ENCODE measurements at regions not wholly inside any gene's neighbourhood (a gene's known extent, or its start where the extent isn't known, plus 50 kb on each side); places are given as distances from the start of the nearest gene placed in this dataset.
A peak's percentile ranks its signal among the peaks of the same experiment; 100 is the strongest.

GRCh38 chr3:99471353-99472323 lies 166.8 kb upstream of the COL8A1 start:
- Histone ChIP-seq H3K27me3 (replicated peaks in 1 of 2; ENCODE audit: control insufficient read depth in 2 of 2, insufficient read depth in 2 of 2, low read length in 1 of 2) (no peaks in the 10 kb centered on the region), H3K36me3 (ENCODE audit: control insufficient read depth in 2 of 2, insufficient read depth in 2 of 2, low read length in 1 of 2) (no peaks in the 10 kb centered on the region), H2AFZ (ENCODE audit: control insufficient read depth, low read depth, low read length) (peak overlapping the region; percentile 21; the same call in 1 of the 2 replicates), H3K4me3 (no peak overlapping the region), H3K27ac (ENCODE audit: control insufficient read depth, insufficient read depth) (no peak overlapping the region), H3K4me2 (ENCODE audit: control insufficient read depth, insufficient read depth) (no peak overlapping the region), H3K79me2 (ENCODE audit: control insufficient read depth, insufficient read depth, low read length) (no peaks in the 10 kb centered on the region), H4K20me1 (ENCODE audit: control insufficient read depth, insufficient read depth) (no peaks in the 10 kb centered on the region), H3K9ac (ENCODE audit: control insufficient read depth, insufficient read depth, low read length) (no peak overlapping the region), H3K9me3 (replicated peaks; ENCODE audit: control insufficient read depth, insufficient read depth, low read length) (no peaks in the 10 kb centered on the region), H3K4me1 (ENCODE audit: control insufficient read depth, insufficient read depth, low read length) (no peaks in the 10 kb centered on the region; the same call in 1 of the 2 replicates)
- ChIA-PET SMC1A (ENCODE audit: uncharacterized antibody, unreplicated experiment) (interaction anchor here (0.7 to 1.6 kb wide), 6 partner anchors 8 to 146 kb away, joined by 3 to 4 read pairs (median 3); no protein-coding TSS in a partner anchor), CTCF (interaction anchor here (0.7 to 1.2 kb wide), 3 partner anchors 29 to 64 kb away, joined by 4 read pairs; no protein-coding TSS in a partner anchor), RAD21 (ENCODE audit: unreplicated experiment) (interaction anchor here (0.9 to 1.0 kb wide), 2 partner anchors 28 to 30 kb away, joined by 3 read pairs; no protein-coding TSS in a partner anchor), POLR2A (no interaction called here)
- TF ChIP-seq NRF1 (conservative IDR thresholded peaks at IDR 0.05; ENCODE audit: low read depth, low read length) (no peak), MXI1 (IDR thresholded peaks at IDR 0.05; ENCODE audit: low read depth, low read length) (no peak), TCF3 (IDR thresholded peaks at IDR 0.05; ENCODE audit: borderline replicate concordance, insufficient read depth, low read depth, low read length) (no peak), POLR2A (IDR thresholded peaks at IDR 0.05; ENCODE audit: low read depth, low read length) (no peak), PML (IDR thresholded peaks at IDR 0.05; ENCODE audit: low read length) (no peak), SRF (IDR thresholded peaks at IDR 0.05; ENCODE audit: low read depth in 2 of 2, low read length in 2 of 2) (no peak), YY1 (IDR thresholded peaks at IDR 0.05; ENCODE audit: low read depth, low read length) (no peak), ZNF592 (IDR thresholded peaks at IDR 0.05) (no peak), SMARCA5 (IDR thresholded peaks at IDR 0.05) (no peak), KDM1A (IDR thresholded peaks at IDR 0.05; ENCODE audit: borderline replicate concordance) (no peak), RBBP5 (conservative IDR thresholded peaks at IDR 0.05) (no peak), BMI1 (IDR thresholded peaks at IDR 0.05; ENCODE audit: borderline replicate concordance) (no peak), STAT1 (conservative IDR thresholded peaks at IDR 0.05) (no peak), RFX5 (IDR thresholded peaks at IDR 0.05; ENCODE audit: low read depth, low read length) (no peak), SREBF1 (IDR thresholded peaks at IDR 0.05; ENCODE audit: low read length) (no peak), ATF2 (IDR thresholded peaks at IDR 0.05; ENCODE audit: low read length) (no peak), HSF1 (IDR thresholded peaks at IDR 0.05; ENCODE audit: low read depth, low read length) (no peak), NFYA (IDR thresholded peaks at IDR 0.05; ENCODE audit: borderline replicate concordance, low read depth, low read length) (no peak)
- in situ Hi-C loops (cut with MboI) (no loop called here), intact Hi-C loops (cut with micrococcal nuclease; ENCODE audit: unreplicated experiment) (no loop called here)
- ATAC-seq (no peak), DNase-seq (ENCODE audit: low read depth, low spot score) (no peak), FAIRE-seq (peak; percentile 7)
- 41% methylated on average over 7 of the region's 7 CpGs for WGBS (ENCODE audit: insufficient coverage, insufficient replicate concordance, low lambda C conversion rate, missing lambda C conversion rate)
- no TSS peak for BruUV-seq (replicated peaks)
